ENCODE measurements at regions not wholly inside any gene's neighbourhood (a gene's known extent, or its start where the extent isn't known, plus 50 kb on each side); places are given as distances from the start of the nearest gene placed in this dataset.

DNA sequence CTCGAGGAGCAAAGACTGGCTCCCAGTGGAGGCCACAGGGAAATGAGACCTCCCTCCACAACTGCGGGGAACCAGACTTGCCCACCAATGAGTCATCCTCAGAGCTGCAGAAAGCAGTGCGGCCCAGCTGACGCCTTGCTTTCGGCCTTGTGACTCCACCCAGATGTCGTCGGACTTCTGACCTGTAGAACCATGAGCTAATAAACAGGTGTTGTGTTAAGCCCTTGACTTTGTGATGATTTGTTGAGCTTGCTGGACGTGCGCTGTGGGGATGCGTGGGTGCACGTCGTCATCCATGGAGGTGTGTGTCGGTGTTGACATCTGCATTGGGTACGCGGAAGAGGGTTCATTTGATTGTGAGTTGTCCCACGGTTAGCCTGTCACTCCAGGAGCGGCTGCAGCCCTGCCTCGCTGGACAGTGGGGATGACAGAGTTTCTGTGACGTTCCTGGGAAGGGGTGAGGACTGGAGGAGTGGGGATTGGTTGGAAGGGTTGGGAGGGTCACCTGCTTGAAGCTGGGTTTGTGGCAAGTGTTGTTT is 154.1 kb downstream of the SH3BP4 start:
- TF ChIP-seq, protein P1, sequence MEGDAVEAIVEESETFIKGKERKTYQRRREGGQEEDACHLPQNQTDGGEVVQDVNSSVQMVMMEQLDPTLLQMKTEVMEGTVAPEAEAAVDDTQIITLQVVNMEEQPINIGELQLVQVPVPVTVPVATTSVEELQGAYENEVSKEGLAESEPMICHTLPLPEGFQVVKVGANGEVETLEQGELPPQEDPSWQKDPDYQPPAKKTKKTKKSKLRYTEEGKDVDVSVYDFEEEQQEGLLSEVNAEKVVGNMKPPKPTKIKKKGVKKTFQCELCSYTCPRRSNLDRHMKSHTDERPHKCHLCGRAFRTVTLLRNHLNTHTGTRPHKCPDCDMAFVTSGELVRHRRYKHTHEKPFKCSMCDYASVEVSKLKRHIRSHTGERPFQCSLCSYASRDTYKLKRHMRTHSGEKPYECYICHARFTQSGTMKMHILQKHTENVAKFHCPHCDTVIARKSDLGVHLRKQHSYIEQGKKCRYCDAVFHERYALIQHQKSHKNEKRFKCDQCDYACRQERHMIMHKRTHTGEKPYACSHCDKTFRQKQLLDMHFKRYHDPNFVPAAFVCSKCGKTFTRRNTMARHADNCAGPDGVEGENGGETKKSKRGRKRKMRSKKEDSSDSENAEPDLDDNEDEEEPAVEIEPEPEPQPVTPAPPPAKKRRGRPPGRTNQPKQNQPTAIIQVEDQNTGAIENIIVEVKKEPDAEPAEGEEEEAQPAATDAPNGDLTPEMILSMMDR (IDR thresholded peaks at IDR 0.05): no peak
- TF ChIP-seq POLR2A (IDR thresholded peaks at IDR 0.05; ENCODE audit: low read depth) (no peak), POLR2AphosphoS5 (IDR thresholded peaks at IDR 0.05) (peak in 1 of 2 donors; percentile 7), EP300 (IDR thresholded peaks at IDR 0.05) (no peak)
